ENCODE measurements at regions not wholly inside any gene's neighbourhood (a gene's known extent, or its start where the extent isn't known, plus 50 kb on each side); places are given as distances from the start of the nearest gene placed in this dataset.

GRCh38 chr2:45283764-45284620 is 274.7 kb upstream of the SIX2 start:
- TF ChIP-seq CTCF (IDR thresholded peaks at IDR 0.05; ENCODE audit: insufficient read depth, low read length) = no peak
- H3K4me3 ChIP-seq (ENCODE audit: low read depth, low read length) = no peak overlapping the region
- DNase-seq (ENCODE audit: low read depth) = peak; percentile 92

- TF ChIP-seq CTCF (IDR thresholded peaks at IDR 0.05; ENCODE audit: insufficient read depth, low read length) = no peak
- no peak for DNase-seq (ENCODE audit: low read depth)
Observed at GRCh38 chr2:45282646-45283045, 273.4 kb upstream of the SIX2 start.

GRCh38 chr2:45281311-45281710 is 272.1 kb upstream of the SIX2 start:
- H3K4me3 ChIP-seq (ENCODE audit: low read depth, low read length) = no peak overlapping the region
- no peak for DNase-seq (ENCODE audit: low read depth)
- TF ChIP-seq CTCF (IDR thresholded peaks at IDR 0.05; ENCODE audit: insufficient read depth, low read length) = no peak

More at GRCh38 chr2:45282646-45283045, 273.4 kb upstream of the SIX2 start:
- H3K4me3 ChIP-seq (ENCODE audit: low read depth, low read length) = no peak overlapping the region

GRCh38 chr2:45280794-45281193 is 271.5 kb upstream of the SIX2 start:
- TF ChIP-seq CTCF (IDR thresholded peaks at IDR 0.05; ENCODE audit: insufficient read depth, low read length) = no peak
- DNase-seq (ENCODE audit: low read depth) = no peak
- no peak overlapping the region for H3K4me3 ChIP-seq (ENCODE audit: low read depth, low read length)

GRCh38 chr2:45279356-45279755 is 270.1 kb upstream of the SIX2 start:
- DNase-seq (ENCODE audit: low read depth) = no peak
- TF ChIP-seq CTCF (IDR thresholded peaks at IDR 0.05; ENCODE audit: insufficient read depth, low read length) = no peak
- H3K4me3 ChIP-seq (ENCODE audit: low read depth, low read length) = no peak overlapping the region

- TF ChIP-seq CTCF (IDR thresholded peaks at IDR 0.05; ENCODE audit: insufficient read depth, low read length) = no peak
- peak; percentile 34 for DNase-seq (ENCODE audit: low read depth)
- no peak overlapping the region for H3K4me3 ChIP-seq (ENCODE audit: low read depth, low read length)
Observed at GRCh38 chr2:45278365-45279078, 269.3 kb upstream of the SIX2 start.
